Femur (tissue), 1 donor: ENCODE measurements at regions not wholly inside any gene's neighbourhood (a gene's known extent, or its start where the extent isn't known, plus 50 kb on each side); places are given as distances from the start of the nearest gene placed in this dataset.

Experiments
- DNase-seq: peaks from one replicate; pipeline ENCODE4 v3.0.0-alpha.2; 2017

DNA sequence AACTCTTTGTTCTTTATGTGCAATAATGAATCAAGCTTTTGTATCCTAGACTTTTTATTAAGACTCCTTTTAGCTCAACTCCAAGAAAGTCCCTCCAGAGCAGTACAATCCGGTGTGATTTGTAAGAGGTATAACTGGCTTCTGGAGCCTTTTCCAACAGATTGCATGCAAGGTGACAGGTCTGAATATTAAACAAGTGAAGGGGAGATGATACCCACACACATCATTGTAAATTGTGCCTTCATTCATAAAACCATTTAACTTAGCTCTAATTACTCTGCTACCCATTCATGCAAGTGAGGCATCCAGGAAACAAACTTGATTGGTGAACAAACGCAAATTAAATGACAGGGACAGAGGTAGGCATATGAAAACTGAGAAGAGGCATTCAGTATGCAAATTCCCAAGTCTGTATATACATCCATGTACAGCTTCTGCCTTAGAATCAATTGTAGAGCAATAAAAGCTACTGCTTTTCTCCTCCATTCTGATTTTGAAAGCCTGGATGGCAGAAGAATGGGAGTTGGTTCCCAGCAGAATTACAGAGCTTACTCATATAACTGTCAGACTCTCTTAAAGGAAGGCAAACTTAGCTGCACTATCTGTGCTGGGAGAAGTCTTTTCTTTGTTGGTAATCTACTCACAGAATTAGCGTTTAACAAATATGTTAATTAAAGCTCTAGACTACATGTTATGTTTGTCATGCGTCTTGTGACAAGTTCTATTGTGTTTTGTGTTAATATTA lies 261.0 kb upstream of the CDH6 start:
- DNase-seq: no peak

DNA sequence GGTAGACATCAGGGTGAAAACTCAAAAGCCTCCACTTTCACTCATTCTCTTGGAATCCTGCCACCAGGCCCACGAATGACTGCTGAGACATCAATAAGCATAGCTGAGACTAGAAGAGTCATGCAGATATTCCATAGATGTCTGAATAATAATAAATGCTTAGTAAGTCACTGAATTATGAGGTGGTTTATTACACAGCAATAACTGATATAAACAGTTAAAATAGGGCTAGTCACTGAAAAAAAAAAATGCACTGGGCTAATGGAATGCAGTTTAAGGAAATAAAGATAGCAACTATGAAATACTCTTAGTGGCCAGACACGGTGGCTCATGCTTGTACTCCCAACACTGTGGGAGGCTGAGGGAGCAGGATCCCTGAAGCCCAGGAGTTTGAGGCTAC lies 262.8 kb upstream of the CDH6 start:
- DNase-seq: no peak

DNA sequence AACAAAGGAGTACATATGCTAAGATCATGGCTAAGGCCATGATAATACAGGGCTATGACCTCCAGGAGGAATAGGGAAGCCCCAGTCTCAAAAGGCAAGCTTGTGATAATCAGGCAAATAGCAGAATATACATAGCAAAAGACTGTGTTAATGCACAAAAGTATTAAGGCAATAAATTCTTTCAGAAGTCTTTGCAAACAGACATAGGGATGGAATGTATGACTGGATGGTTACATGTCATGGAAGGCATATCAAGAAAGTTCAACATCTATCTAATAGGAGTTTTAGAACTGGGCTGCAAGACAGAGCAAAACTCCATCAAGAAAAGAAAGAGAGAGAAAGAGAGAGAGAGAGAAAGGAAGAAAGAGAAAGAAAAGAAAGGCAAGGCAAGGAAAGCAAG lies 264.5 kb upstream of the CDH6 start:
- DNase-seq: no peak

DNA sequence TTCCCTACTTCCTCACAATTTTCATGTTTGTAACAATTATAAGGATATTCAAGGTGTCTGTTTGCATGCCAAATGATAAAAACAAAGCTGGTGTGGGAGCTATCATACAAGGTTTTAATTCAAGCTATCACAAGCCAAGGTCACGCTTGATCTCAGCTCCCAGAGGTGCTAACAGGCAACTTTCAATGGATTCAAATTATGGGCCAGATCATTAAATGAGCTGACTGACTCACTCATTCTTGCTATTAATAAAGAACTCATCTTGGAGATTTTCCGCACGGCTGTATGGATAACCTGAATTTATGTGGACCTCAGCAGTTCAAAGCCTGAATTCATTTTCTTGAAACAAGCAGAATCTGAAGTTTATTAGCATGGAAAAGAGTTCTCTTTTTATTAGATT lies 267.3 kb upstream of the CDH6 start:
- no peak for DNase-seq

DNA sequence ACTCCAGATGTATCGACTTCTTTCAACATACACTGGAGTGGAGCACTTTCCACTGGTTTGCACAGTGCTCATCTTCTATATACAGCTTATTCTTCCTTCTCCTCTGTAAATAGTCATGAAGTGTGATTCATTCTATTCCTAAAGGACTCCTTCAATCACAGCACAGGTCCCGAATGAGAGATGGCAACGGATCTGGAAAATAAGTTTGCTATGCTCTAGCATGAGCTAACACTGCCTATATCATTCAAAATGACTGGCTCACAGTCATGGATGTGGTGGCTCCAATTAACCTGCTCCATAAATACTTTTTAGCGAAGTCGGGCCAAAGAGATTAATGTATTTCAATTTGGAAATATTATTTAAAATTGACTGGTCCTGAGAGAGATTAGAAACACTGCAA lies 272.1 kb upstream of the CDH6 start:
- DNase-seq: no peak

DNA sequence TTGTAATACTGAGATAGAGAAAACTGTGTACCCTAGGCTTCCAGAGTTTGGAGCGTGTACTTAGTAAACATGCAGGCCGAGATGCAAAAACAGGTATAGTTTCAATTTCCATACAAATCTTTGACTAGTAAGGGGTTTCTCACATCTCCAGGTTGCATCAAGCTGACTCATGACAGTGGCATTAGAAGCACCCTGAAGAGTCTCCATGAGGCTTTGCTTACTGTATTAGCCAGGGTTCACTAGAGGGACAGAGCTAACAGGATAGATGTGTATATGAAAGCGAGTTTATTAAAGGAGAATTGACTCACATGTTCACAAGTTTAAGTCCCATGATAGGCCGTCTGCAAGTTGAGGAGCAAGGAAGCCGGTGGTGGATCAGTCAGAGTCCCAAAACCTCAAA lies 275.3 kb upstream of the CDH6 start:
- no peak for DNase-seq

DNA sequence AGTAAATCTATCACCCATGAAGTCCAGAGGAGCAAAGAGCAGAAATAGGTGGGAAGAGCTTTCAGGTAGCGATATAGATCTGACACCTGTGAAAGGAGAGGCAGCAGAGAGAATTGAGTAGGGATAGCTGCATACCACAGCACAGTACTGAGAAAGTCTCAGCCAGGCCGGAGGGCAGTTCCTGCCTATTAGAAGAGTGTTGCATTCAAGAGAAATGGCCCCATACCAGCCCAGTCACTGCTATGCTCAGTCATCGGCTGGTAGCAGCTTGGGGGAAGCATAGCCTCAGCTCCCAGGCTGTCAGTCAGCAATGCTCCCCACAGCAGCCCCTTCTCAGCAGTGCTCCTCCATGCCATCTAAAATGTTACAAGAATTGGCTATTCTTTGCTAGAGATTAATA lies 285.1 kb upstream of the CDH6 start:
- DNase-seq: no peak

DNA sequence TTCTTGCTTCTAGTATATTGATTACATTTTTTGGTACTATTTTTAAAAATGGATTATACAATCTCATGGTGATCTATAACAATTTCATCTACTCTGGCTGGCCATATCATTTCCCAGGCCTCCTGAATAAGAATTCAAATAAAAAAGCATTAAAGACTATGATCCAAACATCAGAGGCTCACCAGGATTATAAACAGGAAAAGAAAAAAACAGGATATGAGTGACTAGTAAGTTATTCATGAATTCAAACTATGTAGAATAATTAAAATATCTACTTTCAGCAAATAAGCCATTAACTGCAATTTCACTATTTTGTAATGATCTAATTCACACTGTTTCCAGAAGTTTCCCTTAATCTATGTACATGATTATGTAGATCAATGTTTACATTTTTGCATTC lies 293.1 kb upstream of the CDH6 start:
- DNase-seq: no peak

DNA sequence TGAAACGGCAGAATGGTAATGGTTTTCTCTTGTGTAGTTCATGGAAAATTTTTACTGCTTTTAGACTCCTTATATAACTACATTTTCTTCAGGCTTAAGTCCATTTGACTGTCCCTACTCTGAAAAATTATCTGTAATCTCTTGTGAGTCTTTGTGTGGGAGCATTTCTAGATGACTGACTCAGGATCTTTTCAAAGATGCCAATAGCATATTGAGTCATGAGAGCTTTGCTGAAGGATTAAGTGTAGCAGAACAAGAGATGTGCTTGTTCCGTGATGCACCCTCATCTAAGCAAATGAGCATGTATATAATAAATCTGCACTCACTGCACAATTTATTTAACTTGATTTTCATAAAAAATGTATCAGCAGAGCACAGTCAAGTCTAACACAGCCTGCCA lies 298.7 kb upstream of the CDH6 start:
- no peak for DNase-seq

DNA sequence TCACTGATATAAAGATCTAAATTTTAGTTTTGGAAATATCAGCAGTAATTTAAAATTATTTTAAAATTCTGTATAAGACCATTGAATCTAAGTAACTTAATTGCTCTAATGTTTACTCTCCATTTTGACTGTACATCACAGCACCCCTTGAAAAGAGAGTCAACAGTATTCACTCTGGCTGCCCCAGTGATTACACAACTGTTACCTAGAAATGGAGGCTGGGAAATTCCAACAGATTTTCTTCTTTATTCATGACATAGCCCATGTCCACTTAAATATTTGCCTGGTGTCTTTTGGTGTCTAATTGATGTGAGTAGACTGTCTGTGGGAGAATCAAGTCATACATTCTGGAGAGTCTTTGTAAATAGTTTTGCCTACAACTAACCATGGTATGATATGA lies 301.8 kb upstream of the CDH6 start:
- no peak for DNase-seq

DNA sequence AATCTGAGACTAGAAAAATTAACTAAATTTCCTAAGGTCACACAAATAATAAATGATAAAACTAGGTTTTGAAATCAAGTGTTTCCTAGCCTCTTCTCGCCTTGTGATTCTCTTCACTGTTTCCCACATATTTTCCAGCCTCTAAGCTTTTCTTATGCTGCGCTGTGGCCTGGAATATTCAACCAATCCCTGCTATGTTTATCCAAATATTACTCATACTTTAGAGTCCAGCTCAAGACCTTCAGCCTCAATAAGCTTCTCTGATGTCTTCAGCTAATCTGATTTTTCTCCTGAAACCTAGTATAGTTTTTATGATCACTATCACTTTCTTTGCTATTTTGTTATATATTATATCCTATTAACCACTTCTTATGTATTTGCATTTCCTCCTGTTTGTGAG lies 303.1 kb upstream of the CDH6 start:
- DNase-seq: no peak

DNA sequence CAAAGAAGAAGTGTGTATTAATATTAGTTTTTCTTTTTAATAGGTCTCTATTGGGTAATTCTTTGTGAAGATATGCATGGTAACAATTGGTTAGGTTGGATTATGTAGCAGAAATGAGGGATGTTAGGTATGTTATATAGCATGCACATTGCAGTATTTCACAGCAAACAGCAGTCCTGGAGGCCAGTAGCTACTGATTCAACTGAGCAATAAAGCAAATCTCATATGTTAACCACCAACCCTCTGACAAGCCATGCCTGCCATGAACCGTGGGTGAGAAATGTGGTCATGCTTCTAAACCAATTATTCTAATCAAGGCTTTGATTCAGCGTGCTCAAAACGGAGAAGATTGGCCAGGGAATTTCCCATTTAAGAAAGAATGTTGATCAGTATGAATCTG lies 313.0 kb upstream of the CDH6 start:
- DNase-seq: no peak

DNA sequence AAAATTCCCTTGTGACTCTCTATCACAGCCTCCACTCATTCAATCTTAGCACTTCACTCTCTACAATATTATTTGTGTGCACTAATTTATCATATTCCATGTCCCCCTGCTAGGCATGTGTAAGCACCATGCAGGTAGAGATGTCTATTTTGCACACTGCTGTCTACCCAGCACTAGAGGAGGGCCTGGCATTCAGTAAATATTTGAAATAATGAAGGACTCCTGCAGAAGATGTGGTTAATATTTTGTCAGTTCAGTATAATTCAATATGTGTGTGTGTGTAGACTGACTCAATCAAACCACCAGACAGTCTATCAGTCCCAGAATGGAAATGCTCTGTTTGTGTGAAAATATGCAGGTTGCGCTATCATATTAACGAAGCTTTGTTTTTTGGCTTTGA lies 313.6 kb upstream of the CDH6 start:
- DNase-seq: no peak

DNA sequence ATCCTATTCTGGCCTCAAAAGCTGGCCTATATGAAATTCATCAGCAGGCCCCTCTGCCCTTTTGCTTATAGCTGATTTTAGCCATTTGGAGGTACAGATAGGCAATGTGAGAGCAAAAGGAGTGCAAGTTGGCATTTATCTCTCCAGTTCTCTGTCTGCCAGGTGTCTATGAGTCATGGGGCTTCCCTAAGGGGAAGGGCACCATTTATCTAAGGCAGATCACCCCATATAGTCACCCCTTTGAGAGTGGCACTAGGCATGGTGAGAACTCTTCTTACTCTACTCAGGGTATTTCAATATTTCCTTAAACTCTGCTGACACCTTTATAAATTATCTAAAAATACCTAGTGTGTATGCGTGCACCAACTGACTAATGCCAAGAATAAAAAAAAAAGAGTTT lies 314.7 kb upstream of the CDH6 start:
- no peak for DNase-seq

DNA sequence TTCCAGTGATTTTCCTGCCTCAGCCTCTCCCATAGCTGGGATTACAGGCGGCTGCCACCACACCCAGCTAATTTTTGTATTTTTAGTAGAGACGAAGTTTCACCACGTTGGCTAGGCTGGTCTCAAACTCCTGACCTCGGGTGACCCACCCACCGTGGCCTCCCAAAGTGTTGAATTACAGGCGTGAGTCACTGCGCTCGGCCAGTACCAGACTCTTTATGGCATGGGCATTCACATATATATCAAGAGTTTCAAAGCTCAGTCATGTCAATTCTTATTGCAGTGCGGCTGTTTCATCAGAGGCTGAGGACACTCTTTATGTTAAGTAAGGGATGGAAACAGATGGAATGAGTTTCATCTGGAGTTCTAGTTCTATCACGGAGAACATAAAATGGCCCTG lies 315.2 kb upstream of the CDH6 start:
- DNase-seq: no peak

DNA sequence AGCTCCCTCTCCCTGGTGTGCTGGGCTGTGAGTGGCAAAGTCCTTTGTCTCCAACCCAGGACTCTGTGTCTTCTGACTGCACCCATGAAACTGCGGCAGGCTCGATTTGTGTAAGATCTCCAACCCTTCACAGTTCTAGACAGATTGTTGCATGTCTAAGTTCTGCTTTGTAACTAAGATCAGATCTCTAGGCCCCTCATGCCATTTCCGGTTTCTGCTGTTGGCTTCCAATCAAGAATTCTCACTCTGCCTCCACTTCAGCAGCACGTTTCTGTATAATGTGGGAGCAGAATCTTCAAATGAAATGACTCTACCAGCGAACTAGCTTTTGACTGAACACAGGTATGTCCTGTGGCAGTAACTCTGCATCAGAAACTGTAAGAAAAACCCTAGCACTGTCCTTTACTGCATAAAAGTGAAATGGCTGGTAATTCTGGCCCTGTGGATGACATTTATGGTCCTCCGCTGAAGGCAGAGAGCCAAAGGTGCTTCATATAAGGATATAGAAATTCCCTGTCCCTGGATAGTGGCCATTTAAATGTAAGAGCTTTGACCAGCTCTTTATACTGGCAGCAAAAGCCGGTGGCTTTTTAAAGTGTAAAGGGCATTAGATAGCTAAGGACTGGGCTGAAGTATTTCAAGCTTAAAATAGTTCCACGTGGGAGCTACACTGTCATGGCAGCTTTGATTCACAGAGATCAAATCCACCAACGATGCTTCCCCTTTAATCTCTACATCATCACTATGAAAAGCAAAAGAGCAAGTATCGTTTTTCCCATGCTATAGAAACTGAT lies 319.0 kb upstream of the CDH6 start:
- DNase-seq: no peak

DNA sequence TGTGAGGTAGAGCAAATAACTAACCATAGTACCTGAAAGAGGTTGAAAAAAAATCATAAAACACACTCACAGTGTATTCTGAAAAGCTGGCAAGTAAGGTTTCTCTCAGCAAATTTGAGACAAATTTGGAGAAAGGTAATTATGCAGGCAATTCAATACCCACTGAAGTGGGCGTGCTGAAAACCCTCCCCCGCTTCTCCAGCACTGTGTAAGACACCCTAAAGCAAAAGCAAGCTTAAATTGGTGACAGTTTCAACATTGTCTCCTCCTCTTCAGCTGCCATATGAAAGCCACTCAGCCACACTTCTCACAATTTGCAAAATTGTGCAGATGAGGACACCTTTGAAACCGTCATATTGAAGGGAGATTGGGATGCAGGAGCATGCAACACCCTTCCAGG lies 322.3 kb upstream of the CDH6 start:
- no peak for DNase-seq

DNA sequence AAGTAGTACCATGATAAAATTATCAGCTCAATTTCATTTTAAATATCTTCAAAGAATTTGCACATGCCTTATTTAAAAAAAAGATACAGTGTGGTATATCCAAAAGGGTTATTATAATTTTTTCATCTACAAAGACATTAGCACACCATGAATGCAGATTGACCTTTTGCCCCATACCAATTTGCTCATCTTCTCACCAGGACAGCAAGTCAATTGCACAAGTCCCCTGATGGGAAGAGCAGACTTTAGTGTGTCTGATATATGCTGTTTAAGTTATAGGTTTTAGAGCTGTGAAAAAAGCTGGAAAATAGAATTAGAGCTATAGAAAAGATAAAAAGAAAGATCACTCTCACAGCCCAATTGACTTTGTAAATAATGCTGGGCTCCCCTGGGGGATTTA lies 325.8 kb upstream of the CDH6 start:
- no peak for DNase-seq

DNA sequence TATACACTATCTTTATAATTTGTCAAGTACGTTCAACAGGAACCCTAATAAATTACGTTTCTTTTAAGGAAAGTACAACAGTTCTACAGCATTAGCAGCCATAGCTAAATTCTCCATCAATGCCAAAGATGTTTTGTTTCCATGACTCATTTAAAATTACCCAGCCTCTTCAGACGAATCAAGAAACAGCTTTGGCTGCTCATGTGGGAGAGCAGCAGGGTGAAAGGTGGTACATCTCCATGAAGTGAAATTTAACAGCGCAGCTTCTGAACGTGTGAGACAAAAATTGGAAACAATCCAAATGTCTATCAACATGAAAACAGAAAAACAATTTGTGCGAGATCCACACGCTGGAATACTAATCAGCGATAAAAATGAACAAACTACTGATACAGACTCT lies 327.3 kb upstream of the CDH6 start:
- DNase-seq: no peak

DNA sequence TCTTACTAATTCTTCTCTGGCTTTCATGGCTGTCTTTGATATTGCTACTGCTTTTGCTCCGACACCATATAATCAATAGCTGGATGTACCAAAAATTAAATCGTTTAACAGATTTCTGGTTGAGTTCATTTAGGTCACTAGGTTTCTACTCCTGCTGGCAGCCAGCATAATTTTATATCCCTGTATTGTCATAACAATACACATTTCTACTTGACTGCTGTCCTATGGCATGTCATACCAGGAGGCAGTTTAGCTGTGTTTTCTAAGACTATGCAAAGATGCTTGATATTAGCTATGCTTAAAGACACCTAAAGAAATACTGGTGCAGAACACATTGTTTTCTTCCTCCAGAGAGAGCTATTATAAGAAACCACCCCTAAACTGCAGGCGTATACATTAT lies 337.2 kb upstream of the CDH6 start:
- DNase-seq: no peak

DNA sequence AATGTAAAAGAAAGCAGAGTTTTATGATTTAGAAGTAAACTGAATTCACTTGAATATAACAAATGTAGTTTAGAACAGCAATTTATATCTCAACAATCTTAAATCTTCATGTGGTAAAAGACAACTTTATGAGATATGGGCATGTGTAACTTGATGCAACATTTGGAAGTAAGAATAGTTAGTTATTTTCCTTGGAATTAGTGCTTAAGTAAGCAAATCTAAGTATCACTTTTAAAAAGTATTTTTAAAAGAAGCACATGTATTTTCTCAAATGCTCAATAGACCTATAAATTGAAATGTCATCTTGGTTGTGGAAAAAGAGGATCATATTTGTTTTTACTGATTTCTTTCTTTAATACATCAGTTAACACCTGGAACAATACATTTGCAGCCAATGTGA lies 340.3 kb upstream of the CDH6 start:
- no peak for DNase-seq

DNA sequence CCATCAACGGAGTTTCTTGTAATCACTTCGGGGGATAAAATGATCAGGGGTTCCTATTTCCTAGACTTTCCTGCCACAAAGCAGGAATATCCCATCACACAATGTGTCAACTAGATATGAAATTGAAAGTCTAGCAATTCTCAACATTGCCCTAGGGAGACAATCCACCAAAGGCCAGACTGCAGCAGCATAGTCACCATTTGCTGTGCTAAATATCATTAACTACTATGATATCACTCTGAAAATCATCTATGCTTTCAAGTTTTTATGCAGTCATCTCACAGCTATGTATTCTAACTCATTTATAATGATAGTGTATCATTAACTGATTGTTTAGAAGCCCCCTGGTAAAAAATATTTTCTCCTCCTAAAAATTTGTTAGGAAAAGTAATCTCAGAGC lies 342.6 kb upstream of the CDH6 start:
- DNase-seq: no peak

DNA sequence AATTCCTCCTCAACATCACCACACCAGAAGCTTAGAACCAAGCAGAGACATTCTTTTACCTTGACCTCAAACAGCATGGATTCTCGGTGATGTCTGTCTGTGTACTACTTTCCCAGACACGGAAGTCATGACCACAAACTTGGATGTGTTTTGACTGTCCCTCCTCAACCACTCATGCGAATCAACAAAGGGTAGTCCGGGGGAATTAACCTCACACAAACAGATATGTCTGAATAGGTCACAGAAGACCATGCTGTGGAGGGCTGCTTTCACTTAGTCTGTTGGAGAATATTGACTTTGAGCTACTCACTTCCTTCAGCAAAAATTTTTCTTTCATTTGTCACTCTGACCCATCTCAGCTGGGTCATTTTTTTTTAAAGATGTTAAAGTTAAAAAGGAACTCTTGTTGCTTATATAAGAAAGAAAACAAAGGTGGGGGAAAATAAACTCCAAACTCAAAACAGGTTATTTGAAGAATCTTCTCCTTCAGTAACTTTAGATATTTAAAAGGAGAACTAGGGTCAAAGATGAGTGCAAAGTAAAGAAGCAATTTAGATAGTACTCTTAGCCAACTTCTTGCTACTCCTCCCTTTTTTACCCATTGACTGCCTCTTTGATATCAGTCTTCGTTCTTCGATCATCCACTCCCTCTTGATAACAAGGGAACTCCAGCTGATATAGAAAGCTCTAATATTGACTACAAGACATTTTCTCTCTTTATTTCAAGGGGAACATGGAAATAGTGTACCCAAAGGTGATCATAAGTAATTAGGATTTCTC lies 343.4 kb upstream of the CDH6 start:
- no peak for DNase-seq

DNA sequence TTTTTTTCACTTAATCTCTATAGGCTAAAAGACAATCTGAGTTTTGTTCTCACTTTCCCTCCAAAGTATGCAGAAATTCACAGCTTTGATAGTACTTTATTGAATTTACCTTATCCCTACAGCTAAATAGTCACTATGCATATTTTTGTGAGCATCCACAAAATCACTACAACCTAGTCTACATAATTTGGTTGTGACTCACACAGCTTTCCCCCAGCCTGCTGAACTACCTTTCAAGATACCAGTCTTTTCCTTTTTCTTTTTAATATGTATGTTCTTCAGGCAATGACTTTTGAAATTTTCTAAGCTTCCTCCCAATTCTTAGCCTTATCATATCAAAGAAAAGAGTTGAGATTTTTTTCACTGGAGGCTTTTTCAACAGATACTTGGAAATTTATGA lies 347.3 kb upstream of the CDH6 start:
- DNase-seq: no peak
